K562 (cell line): ENCODE measurements at regions not wholly inside any gene's neighbourhood (a gene's known extent, or its start where the extent isn't known, plus 50 kb on each side); places are given as distances from the start of the nearest gene placed in this dataset.

ENCODE experiments used
- ATAC-seq: fragments of 200-7000 bp; cut with Tn5 transposase; 3 replicates; pipeline ENCODE4 v1.9.1; 2020; ENCODE audit warnings: moderate library complexity
- BruUV-seq: library from RNA; stranded (reverse); fragments of 400-500 nt; replicated peaks from 2 replicates; lab custom pipeline; 2021; lab: Mats Ljungman, UMichigan
- CTCF ChIA-PET: fragments of 300-600 bp; formaldehyde crosslinking; extraction: SDS; loops from one replicate; lab custom pipeline; 2021; ENCODE audit warnings: low intra/inter-chr PET ratio; lab: Yijun Ruan, JAX
- POLR2A ChIA-PET: fragments of 300-600, 350-650 bp; sonication (Branson Sonifier 250); formaldehyde crosslinking; extraction: SDS; loops from one replicate; lab custom pipeline; 2021; ENCODE audit warnings: antibody characterized with exemption, inconsistent platforms; lab: Yijun Ruan, JAX
- DNase-seq, 4 experiments: peaks; one replicate each; pipeline versions ENCODE4 v3.0.0 to v3.0.0-alpha.2; 2011 to 2018; ENCODE audit warnings: low spot score in 3 of 4, mixed read lengths in 3 of 4; ENCODE audit errors: extremely low read depth in 1 of 4
- FAIRE-seq: peaks from 2 replicates; lab custom pipeline; 2011; peaks lifted over from hg19 to GRCh38; lab: Jason Lieb, UNC
- H2AFZ ChIP-seq: 2 replicates; pipeline ENCODE4 v1.6.0; 2011; ENCODE audit warnings: low read depth, low read length, control low read depth, inconsistent platforms
- H3K27ac ChIP-seq: fragments of 200-600 bp; 3 replicates; pipeline ENCODE4 v1.8.0; 2011; ENCODE audit warnings: low read depth, mild to moderate bottlenecking, control low read depth, inconsistent platforms, low read length, moderate library complexity, mixed read lengths; ENCODE audit errors: extremely low read depth
- H3K27me3 ChIP-seq, 2 experiments: fragments of 300-600 bp in 1 of 2; 2 replicates in 1 of 2; 3 replicates in 1 of 2; pipeline versions ENCODE4 v1.6.0 to v1.8.0; 2011; ENCODE audit warnings: inconsistent platforms in 2 of 2, low read length in 2 of 2, mild to moderate bottlenecking in 1 of 2, mixed read lengths in 1 of 2, moderate library complexity in 1 of 2; ENCODE audit not compliant: control insufficient read depth in 2 of 2, insufficient read depth in 2 of 2
- H3K36me3 ChIP-seq: fragments of 300-600 bp; 3 replicates; pipeline ENCODE4 v1.8.0; 2011; ENCODE audit warnings: mild to moderate bottlenecking, low read length, inconsistent platforms; ENCODE audit not compliant: control insufficient read depth, insufficient read depth
- H3K4me1 ChIP-seq, 2 experiments: fragments of 200-600 bp in 1 of 2; replicated peaks in 1 of 2; 2 replicates in 1 of 2; 3 replicates in 1 of 2; pipeline versions ENCODE4 v1.5.1 to v1.8.0; 2011; ENCODE audit warnings: inconsistent platforms in 2 of 2, low read length in 2 of 2, mild to moderate bottlenecking in 1 of 2, mixed read lengths in 1 of 2, moderate library complexity in 1 of 2; ENCODE audit not compliant: control insufficient read depth in 2 of 2, insufficient read depth in 2 of 2
- H3K4me2 ChIP-seq: 2 replicates; pipeline ENCODE4 v1.6.1; 2011; ENCODE audit warnings: low read length, control low read depth, inconsistent platforms, mixed read lengths; ENCODE audit not compliant: insufficient read depth
- H3K4me3 ChIP-seq: fragments of 200-600 bp; sonication (generic), shearing (Covaris generic); 2 replicates; pipeline ENCODE4 v1.5.1; 2016; ENCODE audit warnings: control low read depth, inconsistent platforms
- H3K79me2 ChIP-seq: fragments of 200-600 bp; 3 replicates; pipeline ENCODE4 v1.8.0; 2011; ENCODE audit warnings: low read length, inconsistent platforms; ENCODE audit not compliant: control insufficient read depth, insufficient read depth
- H3K9ac ChIP-seq, 2 experiments: 2 replicates each; pipeline versions ENCODE4 v1.6.0 to v1.6.1; 2011; ENCODE audit warnings: low read depth in 2 of 2, low read length in 2 of 2, control low read depth in 1 of 2, inconsistent platforms in 1 of 2, mild to moderate bottlenecking in 1 of 2, mixed read lengths in 1 of 2; ENCODE audit not compliant: insufficient read depth in 1 of 2
- H3K9me1 ChIP-seq: one replicate; pipeline ENCODE4 v1.6.0; 2011; ENCODE audit warnings: inconsistent platforms, mild to moderate bottlenecking, low read length, moderate library complexity; ENCODE audit not compliant: control insufficient read depth, insufficient read depth
- H3K9me3 ChIP-seq: replicated peaks from 2 replicates; pipeline ENCODE4 v1.5.1; 2011; ENCODE audit warnings: low read depth, low read length, inconsistent platforms; ENCODE audit not compliant: control insufficient read depth, insufficient read depth
- H4K20me1 ChIP-seq: replicated peaks from 2 replicates; pipeline ENCODE4 v1.6.1; 2011; ENCODE audit warnings: low read length, inconsistent platforms, mixed read lengths; ENCODE audit not compliant: control insufficient read depth, insufficient read depth
- CHCHD3 ChIP-seq: fragments of 250-450 bp; sonication (Bioruptor Pico); IDR thresholded peaks from 2 replicates; pipeline ENCODE4 v2.1.2; 2022; ENCODE audit warnings: mild to moderate bottlenecking
- HSF4 ChIP-seq: fragments of 250-450 bp; sonication (Bioruptor Pico); IDR thresholded peaks from 2 replicates; pipeline ENCODE4 v2.1.2; 2022; ENCODE audit warnings: mild to moderate bottlenecking, moderate library complexity, borderline replicate concordance
- KDM4B ChIP-seq, 2 experiments: fragments of 450-650 bp in 1 of 2; sonication (generic) in 1 of 2; IDR thresholded peaks; 2 replicates each; pipeline ENCODE4 v1.6.1; 2016 to 2017; ENCODE audit warnings: borderline replicate concordance in 2 of 2, antibody characterized with exemption in 1 of 2, low read depth in 1 of 2, mild to moderate bottlenecking in 1 of 2
- KLF6 ChIP-seq: fragments of 250-450 bp; sonication (Bioruptor Pico); IDR thresholded peaks from 2 replicates; pipeline ENCODE4 v1.4.0; 2020; ENCODE audit warnings: mild to moderate bottlenecking, moderate library complexity, borderline replicate concordance
- LARP7 ChIP-seq: fragments of 450-650 bp; IDR thresholded peaks from 2 replicates; pipeline ENCODE4 v1.6.1; 2016
- PHB ChIP-seq: fragments of 250-450 bp; sonication (Bioruptor Pico); IDR thresholded peaks from 2 replicates; pipeline ENCODE4 v1.5.0; 2021
- PML ChIP-seq: IDR thresholded peaks from 2 replicates; pipeline ENCODE4 v1.6.1; 2012; ENCODE audit warnings: low read length, inconsistent platforms
- POLR2G ChIP-seq: fragments of 200-400 bp; formaldehyde crosslinking; IDR thresholded peaks from 2 replicates; pipeline ENCODE4 v1.6.1; 2017; ENCODE audit warnings: low read depth, mild to moderate bottlenecking, antibody characterized with exemption, low read length, moderate library complexity
- RBM15 ChIP-seq: fragments of 200-400 bp; formaldehyde crosslinking; IDR thresholded peaks from 2 replicates; pipeline ENCODE4 v1.6.1; 2018; ENCODE audit warnings: mild to moderate bottlenecking, low read length, moderate library complexity; ENCODE audit not compliant: insufficient read depth
- RFX7 ChIP-seq: fragments of 250-450 bp; sonication (Bioruptor Pico); IDR thresholded peaks from 2 replicates; pipeline ENCODE4 v1.5.1; 2021; ENCODE audit warnings: mild to moderate bottlenecking
- SLC30A9 ChIP-seq: fragments of 250-450 bp; sonication (Bioruptor Pico); IDR thresholded peaks from 2 replicates; pipeline ENCODE4 v1.8.0; 2022; ENCODE audit warnings: mild to moderate bottlenecking, moderate library complexity
- SNRNP70 ChIP-seq: fragments of 200-400 bp; formaldehyde crosslinking; optimal IDR thresholded peaks from 2 replicates; pipeline ENCODE3; 2017; ENCODE audit warnings: low read depth, low read length
- SRSF7 ChIP-seq: fragments of 200-400 bp; formaldehyde crosslinking; optimal IDR thresholded peaks from 2 replicates; pipeline ENCODE3; 2017; ENCODE audit warnings: mild to moderate bottlenecking, low read depth, low read length
- TARDBP ChIP-seq: fragments of 450-650 bp; IDR thresholded peaks from 2 replicates; pipeline ENCODE4 v1.6.1; 2016
- TFAM ChIP-seq: fragments of 250-450 bp; sonication (Bioruptor Pico); conservative IDR thresholded peaks from 2 replicates; pipeline ENCODE4 v1.5.0; 2021; ENCODE audit warnings: mild to moderate bottlenecking, moderate library complexity
- ZBED1 ChIP-seq: IDR thresholded peaks from 2 replicates; pipeline ENCODE4 v1.6.1; 2014
- ZNF143 ChIP-seq: sonication (generic); formaldehyde crosslinking; IDR thresholded peaks from 2 replicates; pipeline ENCODE4 v1.9.0; 2022; ENCODE audit warnings: mild to moderate bottlenecking, missing genetic modification reagents
- WGBS: fragments of 100-300 bp; shearing (Covaris generic); methylation state at CpG from one replicate; pipeline ENCODE4 v1.1.6; 2016; ENCODE audit warnings: low coverage, mixed read lengths; ENCODE audit not compliant: insufficient coverage; ENCODE audit errors: missing lambda C conversion rate; 5-methylcytosine and 5-hydroxymethylcytosine counted together
- in situ Hi-C: fragments of 300-500 bp; cut with MboI; formaldehyde crosslinking; loops from 4 replicates; pipeline ENCODE4 v1.15.0; 2018; ENCODE audit warnings: inconsistent platforms, mixed read lengths
- intact Hi-C: fragments of 100-400 bp; cut with micrococcal nuclease; formaldehyde crosslinking; loops from 2 replicates; pipeline ENCODE4 v1.14.2; 2022
- TF ChIP-seq, protein P1 (sequence below): sonication (generic); formaldehyde crosslinking; IDR thresholded peaks from 2 replicates; pipeline ENCODE4 v1.8.0; 2023; ENCODE audit warnings: mild to moderate bottlenecking, missing genetic modification reagents
- TF ChIP-seq, protein P2 (sequence below): sonication (generic); formaldehyde crosslinking; IDR thresholded peaks from 2 replicates; pipeline ENCODE4 v1.8.0; 2022; ENCODE audit warnings: missing genetic modification reagents, mild to moderate bottlenecking, borderline replicate concordance

DNA sequence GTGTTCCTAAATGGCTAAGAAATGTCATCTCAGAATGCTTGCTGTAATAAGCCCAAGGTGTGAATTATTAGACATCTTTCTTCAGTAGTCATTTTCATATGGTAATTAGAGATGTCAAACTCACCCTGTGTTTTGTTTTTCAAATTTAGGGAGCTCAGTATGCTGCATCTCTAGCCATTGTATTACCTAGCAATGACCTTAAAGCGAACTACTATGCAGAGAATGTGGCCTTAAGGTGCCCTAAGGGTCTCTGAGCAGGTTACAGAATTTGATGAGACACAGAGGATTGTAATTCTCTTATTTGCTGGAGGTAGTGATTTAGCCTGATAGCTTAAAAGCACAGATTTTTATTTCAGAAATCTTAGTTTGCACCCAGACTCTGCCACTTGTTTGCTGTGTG lies 1052.6 kb upstream of the DDX18 start:
- H3K9me3 ChIP-seq, result no peaks in the 10 kb centered on the region
- ATAC-seq (no peak), DNase-seq (no peak), FAIRE-seq (no peak)
- ChIA-PET POLR2A (interaction anchor here (0.6 kb wide), 1 partner anchor 252 kb away, joined by 3 read pairs; no protein-coding TSS in a partner anchor), CTCF (no interaction called here)
- no peak overlapping the region for H3K27ac ChIP-seq
- H3K9ac ChIP-seq, result no peak overlapping the region
- no peaks in the 10 kb centered on the region for H4K20me1 ChIP-seq
- H3K4me2 ChIP-seq, result no peak overlapping the region
- no peaks in the 10 kb centered on the region for H3K27me3 ChIP-seq
- H3K9me1 ChIP-seq, result no peaks in the 10 kb centered on the region
- in situ Hi-C loops (no loop called here), intact Hi-C loops (no loop called here)
- H3K79me2 ChIP-seq, result no peaks in the 10 kb centered on the region
- TF ChIP-seq, protein P1, sequence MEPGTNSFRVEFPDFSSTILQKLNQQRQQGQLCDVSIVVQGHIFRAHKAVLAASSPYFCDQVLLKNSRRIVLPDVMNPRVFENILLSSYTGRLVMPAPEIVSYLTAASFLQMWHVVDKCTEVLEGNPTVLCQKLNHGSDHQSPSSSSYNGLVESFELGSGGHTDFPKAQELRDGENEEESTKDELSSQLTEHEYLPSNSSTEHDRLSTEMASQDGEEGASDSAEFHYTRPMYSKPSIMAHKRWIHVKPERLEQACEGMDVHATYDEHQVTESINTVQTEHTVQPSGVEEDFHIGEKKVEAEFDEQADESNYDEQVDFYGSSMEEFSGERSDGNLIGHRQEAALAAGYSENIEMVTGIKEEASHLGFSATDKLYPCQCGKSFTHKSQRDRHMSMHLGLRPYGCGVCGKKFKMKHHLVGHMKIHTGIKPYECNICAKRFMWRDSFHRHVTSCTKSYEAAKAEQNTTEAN (CRISPR knock-in tag), result no peak
- no peak for TF ChIP-seq HSF4
- TF ChIP-seq PHB (CRISPR knock-in tag), result no peak
- no peak for TF ChIP-seq RBM15
- TF ChIP-seq SNRNP70, result no peak
- no peak for TF ChIP-seq LARP7
- TF ChIP-seq ZBED1, result no peak
- no peak for TF ChIP-seq KDM4B (IDR thresholded peaks at IDR 0.05; ENCODE audit: borderline replicate concordance in 2 of 2, low read depth in 1 of 2)
- TF ChIP-seq CHCHD3 (CRISPR knock-in tag), result no peak
- TF ChIP-seq RFX7 (CRISPR knock-in tag), result no peak
- TF ChIP-seq TFAM (CRISPR knock-in tag), result no peak
- no peak for TF ChIP-seq PML
- TF ChIP-seq KLF6 (CRISPR knock-in tag), result no peak
- TF ChIP-seq POLR2G, result no peak
- TF ChIP-seq TARDBP, result no peak
- TF ChIP-seq, protein P2, sequence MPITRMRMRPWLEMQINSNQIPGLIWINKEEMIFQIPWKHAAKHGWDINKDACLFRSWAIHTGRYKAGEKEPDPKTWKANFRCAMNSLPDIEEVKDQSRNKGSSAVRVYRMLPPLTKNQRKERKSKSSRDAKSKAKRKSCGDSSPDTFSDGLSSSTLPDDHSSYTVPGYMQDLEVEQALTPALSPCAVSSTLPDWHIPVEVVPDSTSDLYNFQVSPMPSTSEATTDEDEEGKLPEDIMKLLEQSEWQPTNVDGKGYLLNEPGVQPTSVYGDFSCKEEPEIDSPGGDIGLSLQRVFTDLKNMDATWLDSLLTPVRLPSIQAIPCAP (CRISPR knock-in tag), result no peak
- no peak for TF ChIP-seq SLC30A9 (CRISPR knock-in tag)
- TF ChIP-seq SRSF7, result no peak
- no peak for TF ChIP-seq ZNF143
- no peaks in the 10 kb centered on the region for H3K4me1 ChIP-seq
- no peak overlapping the region for H3K4me3 ChIP-seq
- no peak overlapping the region for H2AFZ ChIP-seq
- no peaks in the 10 kb centered on the region for H3K36me3 ChIP-seq
- 5% methylated on average over 1 of the region's 1 CpG for WGBS
- BruUV-seq, result no TSS peak
